ENCODE measurements at regions not wholly inside any gene's neighbourhood (a gene's known extent, or its start where the extent isn't known, plus 50 kb on each side); places are given as distances from the start of the nearest gene placed in this dataset.

- 81 to 87% (median 83%) methylated on average over 3 of the region's 3 CpGs for whole genome bisulfite sequencing, 4 donors
- TF ChIP-seq CTCF (IDR thresholded peaks at IDR 0.05), result no peak
- no peak for TF ChIP-seq POLR2A (IDR thresholded peaks at IDR 0.05)
- no peaks in the 10 kb centered on the region for H3K4me1 ChIP-seq (replicated peaks in 1 of 2)
- DNase-seq, result no peak
- H3K27ac ChIP-seq, result no peak overlapping the region
- intact Hi-C loops (cut with DNase I), result no loop called here
- no peaks in the 10 kb centered on the region for H3K9me3 ChIP-seq (replicated peaks in 1 of 3)
- H3K27me3 ChIP-seq, result no peaks in the 10 kb centered on the region
- no peaks in the 10 kb centered on the region for H3K36me3 ChIP-seq (replicated peaks in 1 of 2)
- no peak overlapping the region for H3K4me3 ChIP-seq
Observed at GRCh38 chr13:34608331-34608730, 333.7 kb upstream of the NBEA start.

DNA sequence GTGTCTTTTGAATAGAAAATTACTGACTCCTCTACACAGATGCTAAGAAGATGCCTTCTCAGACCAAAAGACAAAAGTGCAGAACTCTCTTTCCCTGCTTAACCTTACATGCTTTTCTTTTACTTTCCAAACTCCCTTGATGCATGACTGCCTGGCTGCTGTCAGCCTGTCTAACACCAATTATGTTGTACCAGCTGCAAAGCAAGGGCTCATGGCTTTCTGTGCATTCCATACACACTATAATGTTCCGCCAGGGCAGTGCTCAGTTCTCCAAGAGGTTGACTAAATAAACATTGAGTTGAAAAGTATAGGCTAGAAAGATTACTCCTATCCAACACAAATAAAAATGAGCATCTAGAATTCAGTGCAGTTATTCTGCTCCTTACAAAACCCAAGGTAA is 330.4 kb upstream of the NBEA start:
- TF ChIP-seq POLR2A (IDR thresholded peaks at IDR 0.05) (no peak), CTCF (IDR thresholded peaks at IDR 0.05) (no peak)
- H3K9me3 ChIP-seq (replicated peaks in 1 of 3), result no peaks in the 10 kb centered on the region
- no peaks in the 10 kb centered on the region for H3K36me3 ChIP-seq (replicated peaks in 1 of 2)
- H3K27me3 ChIP-seq, result no peaks in the 10 kb centered on the region
- WGBS, 4 donors, result 89 to 97% (median 94%) methylated on average over 1 of the region's 1 CpG
- intact Hi-C loops (cut with DNase I), result no loop called here
- no peak overlapping the region for H3K4me3 ChIP-seq
- DNase-seq, result no peak
- no peaks in the 10 kb centered on the region for H3K4me1 ChIP-seq (replicated peaks in 1 of 2)
- H3K27ac ChIP-seq, result no peak overlapping the region

DNA sequence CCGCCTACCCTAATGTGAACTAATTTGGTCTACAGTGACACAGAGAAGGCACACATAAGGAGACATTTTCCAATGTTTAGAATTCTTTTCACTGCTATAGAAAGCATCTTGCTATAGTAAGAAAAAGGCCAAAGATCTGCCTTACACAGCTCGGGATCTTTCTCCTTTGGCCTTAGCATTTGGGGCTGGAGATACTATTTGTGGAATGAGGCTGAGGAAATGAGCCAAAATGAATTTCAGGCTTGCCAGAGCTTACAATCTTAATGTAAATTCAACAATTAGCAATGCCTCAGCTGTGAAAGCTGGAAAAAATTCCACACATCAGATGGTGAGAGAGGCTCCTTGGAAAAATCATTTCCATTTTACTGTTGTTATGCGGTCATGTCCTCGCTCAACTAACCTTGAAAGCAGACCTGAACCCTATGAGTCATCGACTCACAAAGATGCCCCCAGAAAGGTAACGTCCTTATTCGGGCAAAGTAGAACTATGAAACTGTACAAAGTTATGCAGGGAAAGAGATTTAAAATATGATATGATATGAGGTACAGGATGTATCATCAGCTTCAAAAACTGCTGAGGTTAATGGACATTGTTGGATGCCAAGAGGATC is 324.5 kb upstream of the NBEA start:
- DNase-seq, result no peak
- Histone ChIP-seq H3K9me3 (replicated peaks in 1 of 3) (no peaks in the 10 kb centered on the region), H3K4me3 (no peak overlapping the region), H3K36me3 (replicated peaks in 1 of 2) (no peaks in the 10 kb centered on the region), H3K27ac (no peak overlapping the region), H3K27me3 (no peaks in the 10 kb centered on the region), H3K4me1 (replicated peaks in 1 of 2) (peaks cover 3 to 4% of the 10 kb centered on the region in 2 donors)
- intact Hi-C loops (cut with DNase I), result no loop called here
- TF ChIP-seq POLR2A (IDR thresholded peaks at IDR 0.05) (no peak), CTCF (IDR thresholded peaks at IDR 0.05) (no peak)
- 55 to 65% (median 55%) methylated on average over 7 of the region's 7 CpGs for WGBS, 4 donors

DNA sequence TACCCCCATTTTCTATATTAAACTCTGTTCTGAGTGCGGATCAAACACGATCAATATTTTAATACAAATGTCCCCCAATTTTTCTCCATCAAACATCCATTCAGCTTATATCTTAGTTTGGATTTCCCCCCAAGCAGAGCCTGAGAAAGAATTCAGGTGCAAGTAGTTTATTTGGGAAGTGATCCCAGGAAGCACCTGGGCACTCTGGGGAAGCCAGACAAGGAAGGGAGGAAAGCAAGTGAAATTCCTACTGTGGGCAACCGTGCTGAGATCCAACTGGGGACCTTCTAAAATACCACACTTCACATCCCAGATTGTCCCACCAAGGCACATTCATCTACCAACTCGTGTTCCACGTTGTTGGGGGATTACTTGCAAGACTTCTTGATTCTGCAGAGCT is 323.4 kb upstream of the NBEA start:
- H3K27ac ChIP-seq, result no peak overlapping the region
- no peaks in the 10 kb centered on the region for H3K36me3 ChIP-seq (replicated peaks in 1 of 2)
- intact Hi-C loops (cut with DNase I), result no loop called here
- WGBS, 4 donors, result 83 to 95% (median 88%) methylated on average over 3 to 5 of the region's 5 CpGs
- no peaks in the 10 kb centered on the region for H3K27me3 ChIP-seq
- DNase-seq, result no peak
- no peak overlapping the region for H3K4me3 ChIP-seq
- no peaks in the 10 kb centered on the region for H3K9me3 ChIP-seq (replicated peaks in 1 of 3)
- no peak for TF ChIP-seq POLR2A (IDR thresholded peaks at IDR 0.05)
- no peak for TF ChIP-seq CTCF (IDR thresholded peaks at IDR 0.05)
- peaks cover 3 to 4% of the 10 kb centered on the region in 2 donors for H3K4me1 ChIP-seq (replicated peaks in 1 of 2)
